ENCODE measurements at regions not wholly inside any gene's neighbourhood (a gene's known extent, or its start where the extent isn't known, plus 50 kb on each side); places are given as distances from the start of the nearest gene placed in this dataset.

GRCh38 chr11:121950160-121950559 lies 165.9 kb downstream of the BLID start:
- Histone ChIP-seq H3K9ac (ENCODE audit: control insufficient read depth, extremely low read depth, insufficient read depth, low read length) (no peak overlapping the region), H3K4me1 (ENCODE audit: control insufficient read depth, extremely low read depth, insufficient read depth, low read length) (no peaks in the 10 kb centered on the region), H3K27ac (ENCODE audit: control insufficient read depth, insufficient read depth, low read length) (no peak overlapping the region), H3K4me2 (ENCODE audit: control insufficient read depth, extremely low read depth, insufficient read depth, low read depth, low read length) (no peak overlapping the region), H3K79me2 (ENCODE audit: control insufficient read depth, insufficient read depth, low read length) (no peaks in the 10 kb centered on the region), H3K4me3 (ENCODE audit: control insufficient read depth in 2 of 3, extremely low read depth in 1 of 3, insufficient read depth in 2 of 3, low read depth in 1 of 3, low read length in 3 of 3) (no peak overlapping the region), H2AFZ (ENCODE audit: control insufficient read depth, low read length) (no peak overlapping the region), H4K20me1 (ENCODE audit: control insufficient read depth, extremely low read depth, insufficient read depth, low read length) (no peaks in the 10 kb centered on the region), H3K9me1 (ENCODE audit: control insufficient read depth, extremely low read depth, insufficient read depth, low read length) (no peaks in the 10 kb centered on the region), H3K36me3 (ENCODE audit: control insufficient read depth in 2 of 2, extremely low read depth in 1 of 2, insufficient read depth in 2 of 2, low read length in 2 of 2) (no peaks in the 10 kb centered on the region), H3K27me3 (ENCODE audit: control insufficient read depth, extremely low read depth, insufficient read depth, low read length) (no peaks in the 10 kb centered on the region), H3K9me3 (ENCODE audit: control insufficient read depth, low read depth, low read length) (no peaks in the 10 kb centered on the region)
- no peak for DNase-seq (ENCODE audit: low read depth, low spot score)
- dilution Hi-C loops (cut with MboI; ENCODE audit: extremely low pct_ligation_motif_present, low sequenced_read_pairs): no loop called here
- FAIRE-seq: no peak
- TF ChIP-seq EZH2 (IDR thresholded peaks at IDR 0.05; ENCODE audit: low read length): no peak
- no peak for TF ChIP-seq CTCF (optimal IDR thresholded peaks at IDR 0.05 in 1 of 3, IDR thresholded peaks at IDR 0.05 in 1 of 3, conservative IDR thresholded peaks at IDR 0.05 in 1 of 3; ENCODE audit: extremely low read depth in 1 of 3, insufficient read depth in 2 of 3, low read length in 3 of 3)

- Histone ChIP-seq H3K27me3 (ENCODE audit: control insufficient read depth, extremely low read depth, insufficient read depth, low read length) (no peaks in the 10 kb centered on the region), H3K9me3 (ENCODE audit: control insufficient read depth, low read depth, low read length) (no peaks in the 10 kb centered on the region), H3K9ac (ENCODE audit: control insufficient read depth, extremely low read depth, insufficient read depth, low read length) (no peak overlapping the region), H3K79me2 (ENCODE audit: control insufficient read depth, insufficient read depth, low read length) (no peaks in the 10 kb centered on the region), H3K27ac (ENCODE audit: control insufficient read depth, insufficient read depth, low read length) (no peak overlapping the region), H3K4me2 (ENCODE audit: control insufficient read depth, extremely low read depth, insufficient read depth, low read depth, low read length) (no peak overlapping the region), H3K4me1 (ENCODE audit: control insufficient read depth, extremely low read depth, insufficient read depth, low read length) (no peaks in the 10 kb centered on the region), H3K9me1 (ENCODE audit: control insufficient read depth, extremely low read depth, insufficient read depth, low read length) (no peaks in the 10 kb centered on the region), H3K36me3 (ENCODE audit: control insufficient read depth in 2 of 2, extremely low read depth in 1 of 2, insufficient read depth in 2 of 2, low read length in 2 of 2) (no peaks in the 10 kb centered on the region), H3K4me3 (ENCODE audit: control insufficient read depth in 2 of 3, extremely low read depth in 1 of 3, insufficient read depth in 2 of 3, low read depth in 1 of 3, low read length in 3 of 3) (no peak overlapping the region), H2AFZ (ENCODE audit: control insufficient read depth, low read length) (no peak overlapping the region), H4K20me1 (ENCODE audit: control insufficient read depth, extremely low read depth, insufficient read depth, low read length) (no peaks in the 10 kb centered on the region)
- no peak for DNase-seq (ENCODE audit: low read depth, low spot score)
- dilution Hi-C loops (cut with MboI; ENCODE audit: extremely low pct_ligation_motif_present, low sequenced_read_pairs): no loop called here
- FAIRE-seq: no peak
- TF ChIP-seq EZH2 (IDR thresholded peaks at IDR 0.05; ENCODE audit: low read length): no peak
- no peak for TF ChIP-seq CTCF (optimal IDR thresholded peaks at IDR 0.05 in 1 of 3, IDR thresholded peaks at IDR 0.05 in 1 of 3, conservative IDR thresholded peaks at IDR 0.05 in 1 of 3; ENCODE audit: extremely low read depth in 1 of 3, insufficient read depth in 2 of 3, low read length in 3 of 3)
Observed at GRCh38 chr11:121946514-121946913, 169.5 kb downstream of the BLID start.

Data from keratinocyte (primary cell).